Lower leg skin (tissue), 3 donors: ENCODE measurements at regions not wholly inside any gene's neighbourhood (a gene's known extent, or its start where the extent isn't known, plus 50 kb on each side); places are given as distances from the start of the nearest gene placed in this dataset.

Source experiments
- CTCF ChIP-seq, 3 donors: fragments of 450-650 bp; IDR thresholded peaks; one replicate each; pipeline ENCODE4 v1.5.1; 2016; ENCODE audit warnings: antibody characterized with exemption in 3 of 3, mild to moderate bottlenecking in 3 of 3, moderate library complexity in 2 of 3
- POLR2A ChIP-seq, 2 donors: fragments of 450-650 bp; IDR thresholded peaks; one replicate each; pipeline ENCODE4 v1.6.1; 2016 to 2017; ENCODE audit warnings: antibody characterized with exemption in 2 of 2, mild to moderate bottlenecking in 1 of 2, moderate library complexity in 1 of 2

- no peak for TF ChIP-seq CTCF (IDR thresholded peaks at IDR 0.05)
- TF ChIP-seq POLR2A (IDR thresholded peaks at IDR 0.05) = no peak
Observed at GRCh38 chr4:11568511-11568910, 139.8 kb upstream of the HS3ST1 start.
